Neural cell (in vitro differentiated cells): ENCODE measurements at regions not wholly inside any gene's neighbourhood (a gene's known extent, or its start where the extent isn't known, plus 50 kb on each side); places are given as distances from the start of the nearest gene placed in this dataset.

Experiments
- CTCF ChIP-seq: fragments of 450-650 bp; IDR thresholded peaks from 2 replicates; pipeline ENCODE4 v1.5.1; 2014; ENCODE audit warnings: antibody characterized with exemption, mild to moderate bottlenecking, moderate library complexity; ENCODE audit not compliant: poor library complexity, severe bottlenecking
- EP300 ChIP-seq: fragments of 450-650 bp; conservative IDR thresholded peaks from 2 replicates; pipeline ENCODE4 v1.6.1; 2014; ENCODE audit warnings: antibody characterized with exemption, mild to moderate bottlenecking, moderate library complexity; ENCODE audit not compliant: poor library complexity, severe bottlenecking
- EZH2 ChIP-seq: fragments of 200-600, 300-800 bp; shearing (Covaris generic), sonication (generic); IDR thresholded peaks from 2 replicates; pipeline ENCODE4 v1.6.1; 2014; ENCODE audit warnings: antibody characterized with exemption, low read length, borderline replicate concordance, mild to moderate bottlenecking; ENCODE audit not compliant: insufficient read depth, poor library complexity, severe bottlenecking
- POLR2AphosphoS5 ChIP-seq: IDR thresholded peaks from 2 replicates; pipeline ENCODE4 v1.6.1; 2012

- TF ChIP-seq CTCF = no peak
- TF ChIP-seq EP300 = no peak
- TF ChIP-seq EZH2 = no peak
- TF ChIP-seq POLR2AphosphoS5 = no peak
Observed at GRCh38 chr2:19769513-19769912, 132.3 kb downstream of the TTC32 start.
